H1 (cell line): ENCODE measurements at regions not wholly inside any gene's neighbourhood (a gene's known extent, or its start where the extent isn't known, plus 50 kb on each side); places are given as distances from the start of the nearest gene placed in this dataset.
A peak's percentile ranks its signal among the peaks of the same experiment; 100 is the strongest.
"Not testable (repeated sequence)": the region's sequence is repeated elsewhere in the genome, so short reads cannot be mapped to it uniquely, and the experiment has no call there.

Experiments
- CTCF ChIA-PET: fragments of 300-600 bp; sonication (Branson Sonifier 250); formaldehyde crosslinking; loops from one replicate; lab custom pipeline; 2021; ENCODE audit not compliant: partially characterized antibody; lab: Charles Lee
- POLR2A ChIA-PET: fragments of 300-600 bp; sonication (Branson Sonifier 250); formaldehyde crosslinking; loops from one replicate; lab custom pipeline; 2021; ENCODE audit warnings: inconsistent platforms; ENCODE audit not compliant: partially characterized antibody; lab: Charles Lee
- DNase-seq, 2 experiments: peaks; one replicate each; pipeline versions ENCODE4 v3.0.0 to v3.0.0-alpha.2; 2010 to 2022; ENCODE audit warnings: low spot score in 2 of 2, low read depth in 1 of 2, mixed read lengths in 1 of 2
- FAIRE-seq: peaks from 2 replicates; lab custom pipeline; 2011; peaks lifted over from hg19 to GRCh38; lab: Jason Lieb, UNC
- H2AFZ ChIP-seq: 2 replicates; pipeline ENCODE4 v1.8.1; 2012; ENCODE audit warnings: low read length, inconsistent platforms
- H2AK5ac ChIP-seq: 2 replicates; pipeline ENCODE4 v1.6.1; 2013; ENCODE audit warnings: low read depth, low read length
- H2BK120ac ChIP-seq: replicated peaks from 2 replicates; pipeline ENCODE3; 2013; ENCODE audit warnings: low read depth, low read length, inconsistent platforms
- H2BK12ac ChIP-seq: 2 replicates; pipeline ENCODE4 v1.6.1; 2013; ENCODE audit warnings: low read depth, low read length
- H2BK15ac ChIP-seq: 2 replicates; pipeline ENCODE4 v1.6.1; 2013; ENCODE audit warnings: low read length
- H2BK20ac ChIP-seq: 2 replicates; pipeline ENCODE4 v1.6.1; 2013; ENCODE audit warnings: low read length
- H2BK5ac ChIP-seq: 2 replicates; pipeline ENCODE4 v1.6.1; 2013; ENCODE audit warnings: low read depth, low read length
- H3K14ac ChIP-seq: 2 replicates; pipeline ENCODE4 v1.6.1; 2013; ENCODE audit warnings: inconsistent platforms; ENCODE audit not compliant: insufficient read length
- H3K18ac ChIP-seq: 2 replicates; pipeline ENCODE4 v1.6.1; 2013; ENCODE audit warnings: low read length; ENCODE audit errors: extremely low read depth
- H3K23ac ChIP-seq: 2 replicates; pipeline ENCODE4 v1.6.1; 2013; ENCODE audit warnings: inconsistent platforms; ENCODE audit not compliant: insufficient read length
- H3K23me2 ChIP-seq: 2 replicates; pipeline ENCODE4 v1.6.1; 2013; ENCODE audit warnings: low read depth, low read length
- H3K27ac ChIP-seq: 2 replicates; pipeline ENCODE4 v1.6.1; 2011; ENCODE audit warnings: low read depth, low read length, inconsistent platforms
- H3K27me3 ChIP-seq, 4 experiments: replicated peaks in 1 of 4; 1 replicate in 1 of 4; 2 replicates in 3 of 4; pipeline versions ENCODE4 v1.6.1 to v1.8.1; 2011 to 2013; ENCODE audit warnings: low read length in 3 of 4, mild to moderate bottlenecking in 3 of 4, inconsistent platforms in 2 of 4, mixed read lengths in 2 of 4, moderate library complexity in 1 of 4; ENCODE audit not compliant: control insufficient read depth in 3 of 4, insufficient read depth in 3 of 4; ENCODE audit errors: extremely low read depth in 1 of 4
- H3K36me3 ChIP-seq, 4 experiments: 2 replicates each; pipeline versions ENCODE4 v1.6.1 to v1.8.1; 2011 to 2013; ENCODE audit warnings: mild to moderate bottlenecking in 4 of 4, low read length in 3 of 4, moderate library complexity in 2 of 4, control low read depth in 1 of 4, inconsistent platforms in 1 of 4; ENCODE audit not compliant: insufficient read depth in 4 of 4, control insufficient read depth in 2 of 4
- H3K4ac ChIP-seq: replicated peaks from 2 replicates; pipeline ENCODE3; 2013; ENCODE audit warnings: low read length, low read depth, mixed read lengths, inconsistent platforms; ENCODE audit not compliant: insufficient read length
- H3K4me1 ChIP-seq, 4 experiments: replicated peaks in 1 of 4; 1 replicate in 1 of 4; 2 replicates in 3 of 4; pipeline versions ENCODE4 v1.6.1 to v1.8.1; 2011 to 2013; ENCODE audit warnings: low read length in 3 of 4, inconsistent platforms in 2 of 4, mixed read lengths in 1 of 4; ENCODE audit not compliant: insufficient read depth in 4 of 4, control insufficient read depth in 3 of 4
- H3K4me2 ChIP-seq, 2 experiments: 2 replicates each; pipeline versions ENCODE4 v1.6.1 to v1.8.1; 2011 to 2013; ENCODE audit warnings: low read depth in 2 of 2, low read length in 2 of 2, control low read depth in 1 of 2, inconsistent platforms in 1 of 2, mild to moderate bottlenecking in 1 of 2; ENCODE audit not compliant: insufficient read depth in 1 of 2
- H3K4me3 ChIP-seq, 4 experiments: fragments of 200-600, 300-600 bp in 1 of 4; sonication (generic), shearing (Covaris generic), sonication (Bioruptor Twin) in 1 of 4; 2 replicates each; pipeline versions ENCODE4 v1.5.1 to v1.8.1; 2011 to 2016; ENCODE audit warnings: low read length in 4 of 4, low read depth in 3 of 4, control low read depth in 2 of 4, inconsistent platforms in 2 of 4, mild to moderate bottlenecking in 2 of 4, mixed read lengths in 1 of 4, moderate library complexity in 1 of 4; ENCODE audit not compliant: insufficient read depth in 2 of 4; ENCODE audit errors: extremely low read depth in 1 of 4
- H3K56ac ChIP-seq: replicated peaks from 2 replicates; pipeline ENCODE3; 2013; ENCODE audit warnings: low read depth, mild to moderate bottlenecking, mixed read lengths, low read length, inconsistent platforms; ENCODE audit not compliant: insufficient read length
- H3K79me1 ChIP-seq: 2 replicates; pipeline ENCODE4 v1.6.1; 2013; ENCODE audit warnings: low read depth, low read length, control low read depth
- H3K79me2 ChIP-seq, 2 experiments: 2 replicates each; pipeline versions ENCODE4 v1.6.1 to v1.8.1; 2012 to 2013; ENCODE audit warnings: low read length in 2 of 2, mild to moderate bottlenecking in 2 of 2, inconsistent platforms in 1 of 2; ENCODE audit not compliant: insufficient read depth in 2 of 2, control insufficient read depth in 1 of 2
- H3K9ac ChIP-seq, 4 experiments: replicated peaks in 1 of 4; 1 replicate in 1 of 4; 2 replicates in 3 of 4; pipeline versions ENCODE4 v1.6.1 to v1.8.1; 2011 to 2013; ENCODE audit warnings: low read depth in 3 of 4, low read length in 3 of 4, control low read depth in 2 of 4, mild to moderate bottlenecking in 2 of 4, moderate library complexity in 2 of 4, inconsistent platforms in 1 of 4; ENCODE audit errors: extremely low read depth in 1 of 4
- H3K9me3 ChIP-seq, 2 experiments: 2 replicates each; pipeline versions ENCODE4 v1.6.1 to v1.8.1; 2012 to 2013; ENCODE audit warnings: mild to moderate bottlenecking in 2 of 2, moderate library complexity in 2 of 2, control low read depth in 1 of 2, inconsistent platforms in 1 of 2, low read depth in 1 of 2, low read length in 1 of 2, mixed read lengths in 1 of 2; ENCODE audit not compliant: insufficient read depth in 2 of 2
- H4K20me1 ChIP-seq, 2 experiments: replicated peaks in 1 of 2; 2 replicates each; pipeline versions ENCODE3 to v1.8.1; 2011 to 2013; ENCODE audit warnings: inconsistent platforms in 2 of 2, low read length in 2 of 2, mild to moderate bottlenecking in 1 of 2; ENCODE audit not compliant: insufficient read depth in 2 of 2, control insufficient read depth in 1 of 2
- H4K5ac ChIP-seq: 2 replicates; pipeline ENCODE4 v1.6.1; 2013; ENCODE audit warnings: low read length, low read depth, mixed read lengths, inconsistent platforms; ENCODE audit not compliant: insufficient read length
- H4K8ac ChIP-seq: 2 replicates; pipeline ENCODE4 v1.8.0; 2013; ENCODE audit warnings: mild to moderate bottlenecking, moderate library complexity, low read length, inconsistent platforms; ENCODE audit not compliant: insufficient read depth; ENCODE audit errors: extremely low read depth
- H4K91ac ChIP-seq: replicated peaks from 2 replicates; pipeline ENCODE3; 2013; ENCODE audit warnings: low read length, mixed read lengths, inconsistent platforms; ENCODE audit not compliant: insufficient read length
- EP300 ChIP-seq, 2 experiments: IDR thresholded peaks; 1 replicate in 1 of 2; 2 replicates in 1 of 2; pipeline ENCODE4 v1.6.1; 2011 to 2012; ENCODE audit warnings: low read depth in 2 of 2, low read length in 2 of 2, mild to moderate bottlenecking in 2 of 2, borderline replicate concordance in 1 of 2, inconsistent platforms in 1 of 2, moderate library complexity in 1 of 2
- WGBS, 2 experiments: shearing (Covaris generic) in 1 of 2; methylation state at CpG; one replicate each; pipeline versions ENCODE4 v1.1.6 to v1.1.7; 2013 to 2015; ENCODE audit warnings: low lambda C conversion rate in 2 of 2, mixed read lengths in 2 of 2, inconsistent platforms in 1 of 2, low coverage in 1 of 2, missing lambda C conversion rate in 1 of 2; ENCODE audit not compliant: insufficient replicate concordance in 2 of 2, insufficient coverage in 1 of 2, insufficient read length in 1 of 2; ENCODE audit errors: extremely low coverage in 1 of 2, missing lambda C conversion rate in 1 of 2; 5-methylcytosine and 5-hydroxymethylcytosine counted together

DNA sequence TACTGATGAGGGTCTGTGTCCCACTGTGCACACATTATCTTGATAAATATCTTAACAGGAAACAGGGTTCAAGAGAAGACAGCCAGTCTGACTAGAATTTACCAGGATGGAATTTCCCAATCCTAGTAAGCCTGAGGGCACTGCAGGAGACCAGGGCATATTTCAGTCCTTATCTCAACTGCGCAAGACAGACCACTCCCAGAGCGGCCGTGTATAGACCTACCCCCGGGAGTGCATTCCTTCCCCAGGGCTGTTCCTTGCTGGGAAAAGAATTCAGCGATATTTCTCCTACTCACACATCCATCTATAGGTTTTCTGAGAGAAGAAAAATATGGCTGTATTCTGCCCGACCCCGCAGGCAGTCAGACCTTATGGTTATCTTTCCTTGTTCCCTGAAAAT is 191.3 kb downstream of the DKK1 start:
- H2AK5ac ChIP-seq, H3K23me2 ChIP-seq, H3K4me3 ChIP-seq, H4K8ac ChIP-seq, H3K23ac ChIP-seq, H3K4me1 ChIP-seq, H2AFZ ChIP-seq, H4K20me1 ChIP-seq, DNase-seq, H2BK12ac ChIP-seq, H2BK120ac ChIP-seq, H3K27ac ChIP-seq, H2BK20ac ChIP-seq, POLR2A ChIA-PET, H3K79me2 ChIP-seq, H2BK15ac ChIP-seq, H2BK5ac ChIP-seq, H3K18ac ChIP-seq, H3K56ac ChIP-seq, H3K27me3 ChIP-seq, H3K9ac ChIP-seq, H3K14ac ChIP-seq, H4K5ac ChIP-seq, CTCF ChIA-PET, H3K4me2 ChIP-seq, H4K91ac ChIP-seq, H3K4ac ChIP-seq, FAIRE-seq, H3K36me3 ChIP-seq, H3K79me1 ChIP-seq: not testable (repeated sequence)
- peaks cover 17 to 25% of the 10 kb centered on the region in 2 experiments for H3K9me3 ChIP-seq
- 86% methylated on average over 7 of the region's 7 CpGs; no CpG with 5 or more reads in 1 of the 2 experiments for WGBS, 2 experiments
- peak in 1 of 2 experiments; percentile 59; a peak in 1 of 3 replicates for TF ChIP-seq EP300 (IDR thresholded peaks at IDR 0.05; ENCODE audit: borderline replicate concordance in 1 of 2, low read depth in 2 of 2, low read length in 2 of 2)
